ELF-1 (cell line): ENCODE measurements at regions not wholly inside any gene's neighbourhood (a gene's known extent, or its start where the extent isn't known, plus 50 kb on each side); places are given as distances from the start of the nearest gene placed in this dataset.
A peak's percentile ranks its signal among the peaks of the same experiment; 100 is the strongest.

ENCODE experiments used
- DNase-seq: peaks from one replicate; pipeline ENCODE4 v3.0.0-alpha.2; 2016; ENCODE audit warnings: low read depth, low spot score

GRCh38 chr13:24008679-24009078 is 111.4 kb upstream of the C1QTNF9B start:
- no peak for DNase-seq

- DNase-seq, result peak; percentile 58
These were observed 114.0 kb upstream of the C1QTNF9B start for GRCh38 chr13:24011266-24011665.

- DNase-seq, result no peak
These were observed 115.3 kb upstream of the C1QTNF9B start for GRCh38 chr13:24012648-24013047.

GRCh38 chr13:24013189-24013588 is 115.9 kb upstream of the C1QTNF9B start:
- DNase-seq, result no peak

- DNase-seq, result no peak
These were observed 118.7 kb upstream of the C1QTNF9B start for GRCh38 chr13:24016046-24016445.

GRCh38 chr13:24022568-24022967 is 125.3 kb upstream of the C1QTNF9B start:
- no peak for DNase-seq

- DNase-seq, result no peak
These were observed 125.8 kb upstream of the C1QTNF9B start for GRCh38 chr13:24023073-24023472.

GRCh38 chr13:24027494-24027893 is 130.2 kb upstream of the C1QTNF9B start:
- DNase-seq, result no peak

- DNase-seq, result no peak
These were observed 128.3 kb upstream of the SPATA13 start for GRCh38 chr13:24032252-24032651.

- no peak for DNase-seq
These were observed 127.8 kb upstream of the SPATA13 start for GRCh38 chr13:24032674-24033073.

- DNase-seq, result no peak
These were observed 126.8 kb upstream of the SPATA13 start for GRCh38 chr13:24033527-24034302.

GRCh38 chr13:24035411-24035810 is 125.1 kb upstream of the SPATA13 start:
- no peak for DNase-seq

GRCh38 chr13:24036115-24036514 is 124.4 kb upstream of the SPATA13 start:
- no peak for DNase-seq

- peak; percentile 53 for DNase-seq
These were observed 122.1 kb upstream of the SPATA13 start for GRCh38 chr13:24038405-24038804.

GRCh38 chr13:24038841-24039330 is 121.6 kb upstream of the SPATA13 start:
- DNase-seq, result no peak

- DNase-seq, result no peak
These were observed 120.7 kb upstream of the SPATA13 start for GRCh38 chr13:24039621-24040475.

- DNase-seq, result no peak
These were observed 119.7 kb upstream of the SPATA13 start for GRCh38 chr13:24040835-24041234.

GRCh38 chr13:24041651-24042225 is 118.8 kb upstream of the SPATA13 start:
- DNase-seq, result no peak

GRCh38 chr13:24042710-24043440 is 117.6 kb upstream of the SPATA13 start:
- no peak for DNase-seq

GRCh38 chr13:24043590-24044350 is 116.8 kb upstream of the SPATA13 start:
- peak; percentile 5 for DNase-seq

- no peak for DNase-seq
These were observed 114.9 kb upstream of the SPATA13 start for GRCh38 chr13:24045597-24045996.
